Neural progenitor cell (in vitro differentiated cells): ENCODE measurements at regions not wholly inside any gene's neighbourhood (a gene's known extent, or its start where the extent isn't known, plus 50 kb on each side); places are given as distances from the start of the nearest gene placed in this dataset.

Experiments
- EZH2 ChIP-seq: fragments of 200-600 bp; sonication (generic); IDR thresholded peaks from 2 replicates; pipeline ENCODE4 v1.6.1; 2017; ENCODE audit warnings: antibody characterized with exemption, mild to moderate bottlenecking, moderate library complexity
- TF ChIP-seq, protein P1 (sequence below): fragments of 200-600 bp; sonication (generic); IDR thresholded peaks from 2 replicates; pipeline ENCODE4 v1.5.1; 2017; ENCODE audit warnings: antibody characterized with exemption, mild to moderate bottlenecking

- TF ChIP-seq, protein P1, sequence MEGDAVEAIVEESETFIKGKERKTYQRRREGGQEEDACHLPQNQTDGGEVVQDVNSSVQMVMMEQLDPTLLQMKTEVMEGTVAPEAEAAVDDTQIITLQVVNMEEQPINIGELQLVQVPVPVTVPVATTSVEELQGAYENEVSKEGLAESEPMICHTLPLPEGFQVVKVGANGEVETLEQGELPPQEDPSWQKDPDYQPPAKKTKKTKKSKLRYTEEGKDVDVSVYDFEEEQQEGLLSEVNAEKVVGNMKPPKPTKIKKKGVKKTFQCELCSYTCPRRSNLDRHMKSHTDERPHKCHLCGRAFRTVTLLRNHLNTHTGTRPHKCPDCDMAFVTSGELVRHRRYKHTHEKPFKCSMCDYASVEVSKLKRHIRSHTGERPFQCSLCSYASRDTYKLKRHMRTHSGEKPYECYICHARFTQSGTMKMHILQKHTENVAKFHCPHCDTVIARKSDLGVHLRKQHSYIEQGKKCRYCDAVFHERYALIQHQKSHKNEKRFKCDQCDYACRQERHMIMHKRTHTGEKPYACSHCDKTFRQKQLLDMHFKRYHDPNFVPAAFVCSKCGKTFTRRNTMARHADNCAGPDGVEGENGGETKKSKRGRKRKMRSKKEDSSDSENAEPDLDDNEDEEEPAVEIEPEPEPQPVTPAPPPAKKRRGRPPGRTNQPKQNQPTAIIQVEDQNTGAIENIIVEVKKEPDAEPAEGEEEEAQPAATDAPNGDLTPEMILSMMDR: no peak
- no peak for TF ChIP-seq EZH2
Observed at GRCh38 chr11:28417601-28418323, 309.6 kb downstream of the METTL15 start.
